Fibroblast of skin of scalp (primary cell): ENCODE measurements at regions not wholly inside any gene's neighbourhood (a gene's known extent, or its start where the extent isn't known, plus 50 kb on each side); places are given as distances from the start of the nearest gene placed in this dataset.

Experiments used
- DNase-seq: peaks from one replicate; pipeline ENCODE4 v3.0.0-alpha.2; 2013

GRCh38 chr13:74221752-74222151 is 87.5 kb upstream of the KLF12 start:
- no peak for DNase-seq

GRCh38 chr13:74219566-74219965 is 85.4 kb upstream of the KLF12 start:
- peak; percentile 78 for DNase-seq

GRCh38 chr13:74218291-74218690 is 84.1 kb upstream of the KLF12 start:
- DNase-seq: no peak

GRCh38 chr13:74217811-74218210 is 83.6 kb upstream of the KLF12 start:
- peak; percentile 98 for DNase-seq

GRCh38 chr13:74215420-74215819 is 81.2 kb upstream of the KLF12 start:
- DNase-seq: no peak

GRCh38 chr13:74214321-74214720 is 80.1 kb upstream of the KLF12 start:
- DNase-seq: no peak

GRCh38 chr13:74210693-74211393 is 76.6 kb upstream of the KLF12 start:
- DNase-seq: peak; percentile 100

GRCh38 chr13:74206855-74207254 is 72.7 kb upstream of the KLF12 start:
- DNase-seq: no peak

- peak; percentile 97 for DNase-seq
These were observed 71.9 kb upstream of the KLF12 start for GRCh38 chr13:74206061-74206561.

GRCh38 chr13:74205313-74205690 is 71.1 kb upstream of the KLF12 start:
- DNase-seq: peak; percentile 24

- peak; percentile 79 for DNase-seq
These were observed 70.6 kb upstream of the KLF12 start for GRCh38 chr13:74204602-74205312.

- DNase-seq: peak; percentile 45
These were observed 69.4 kb upstream of the KLF12 start for GRCh38 chr13:74203576-74203975.

GRCh38 chr13:74202129-74202813 is 68.1 kb upstream of the KLF12 start:
- no peak for DNase-seq

GRCh38 chr13:74201530-74201929 is 67.3 kb upstream of the KLF12 start:
- no peak for DNase-seq

- DNase-seq: peak; percentile 87
These were observed 65.9 kb upstream of the KLF12 start for GRCh38 chr13:74200081-74200480.

- no peak for DNase-seq
These were observed 63.6 kb upstream of the KLF12 start for GRCh38 chr13:74197677-74198429.

- no peak for DNase-seq
These were observed 60.6 kb upstream of the KLF12 start for GRCh38 chr13:74194846-74195245.

- DNase-seq: no peak
These were observed 59.2 kb upstream of the KLF12 start for GRCh38 chr13:74193391-74193790.

- peak; percentile 21 for DNase-seq
These were observed 57.2 kb upstream of the KLF12 start for GRCh38 chr13:74191410-74191809.

- DNase-seq: no peak
These were observed 56.8 kb upstream of the KLF12 start for GRCh38 chr13:74190999-74191398.

GRCh38 chr13:74187564-74187963 is 53.4 kb upstream of the KLF12 start:
- peak; percentile 72 for DNase-seq

GRCh38 chr13:74184283-74184682 is 50.1 kb upstream of the KLF12 start:
- no peak for DNase-seq
